ENCODE measurements at regions not wholly inside any gene's neighbourhood (a gene's known extent, or its start where the extent isn't known, plus 50 kb on each side); places are given as distances from the start of the nearest gene placed in this dataset.
"Not testable (repeated sequence)": the region's sequence is repeated elsewhere in the genome, so short reads cannot be mapped to it uniquely, and the experiment has no call there.

DNA sequence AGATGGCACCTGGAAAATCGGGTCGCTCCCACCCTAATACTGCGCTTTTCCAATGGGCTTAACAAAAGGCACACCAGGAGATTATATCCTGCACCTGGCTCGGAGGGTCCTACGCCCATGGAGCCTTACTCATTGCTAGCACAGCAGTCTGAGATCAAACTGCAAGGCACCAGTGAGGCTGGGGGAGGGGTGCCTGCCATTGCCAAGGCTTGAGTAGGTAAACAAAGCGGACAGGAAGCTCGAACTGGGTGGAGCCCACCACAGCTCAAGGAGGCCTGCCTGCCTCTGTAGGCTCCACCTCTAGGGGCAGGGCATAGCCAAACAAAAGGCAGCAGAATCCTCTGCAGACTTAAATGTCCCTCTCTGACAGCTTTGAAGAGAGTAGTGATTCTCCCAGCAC, 814.8 kb downstream of the SEMA5A start:
- H3K4me2 ChIP-seq (ENCODE audit: low read length); ATAC-seq; BruUV-seq (replicated peaks); POLR2A ChIA-PET; H3K9ac ChIP-seq (ENCODE audit: low read length); H3K36me3 ChIP-seq (ENCODE audit: control insufficient read depth in 1 of 2, insufficient read depth in 2 of 2, low read length in 2 of 2); H3K9me3 ChIP-seq (ENCODE audit: control insufficient read depth in 1 of 2, insufficient read depth in 1 of 2, low read depth in 1 of 2, low read length in 2 of 2); H3K4me1 ChIP-seq (ENCODE audit: control insufficient read depth in 1 of 2, insufficient read depth in 2 of 2, low read length in 2 of 2); H3K27me3 ChIP-seq (ENCODE audit: insufficient read depth, low read length); intact Hi-C loops (cut with micrococcal nuclease); H3K27ac ChIP-seq (ENCODE audit: low read depth, low read length); H4K20me1 ChIP-seq (ENCODE audit: insufficient read depth); H3K4me3 ChIP-seq (replicated peaks in 1 of 2; ENCODE audit: low read depth in 1 of 2, low read length in 2 of 2); H3K79me2 ChIP-seq (ENCODE audit: insufficient read depth, low read length); DNase-seq (ENCODE audit: low read depth, low spot score); H2AFZ ChIP-seq (ENCODE audit: low read depth, low read length, poor library complexity, severe bottlenecking); RAD21 ChIA-PET (ENCODE audit: low non-redundant PET in 1 of 2, low total read pairs in 2 of 2, uncharacterized antibody in 2 of 2, unreplicated experiment in 2 of 2); CTCF ChIA-PET; H3K9me2 ChIP-seq (ENCODE audit: insufficient read depth): not testable (repeated sequence)

- ChIA-PET POLR2A (no interaction called here), RAD21 (ENCODE audit: low non-redundant PET in 1 of 2, low total read pairs in 2 of 2, uncharacterized antibody in 2 of 2, unreplicated experiment in 2 of 2) (no interaction called here), CTCF (no interaction called here)
- H3K27ac ChIP-seq (ENCODE audit: low read depth, low read length): no peak overlapping the region
- no peak overlapping the region for H2AFZ ChIP-seq (ENCODE audit: low read depth, low read length, poor library complexity, severe bottlenecking)
- H3K4me1 ChIP-seq (ENCODE audit: control insufficient read depth in 1 of 2, insufficient read depth in 2 of 2, low read length in 2 of 2): no peaks in the 10 kb centered on the region
- no peak overlapping the region for H3K4me2 ChIP-seq (ENCODE audit: low read length)
- DNase-seq (ENCODE audit: low read depth, low spot score) (no peak), ATAC-seq (no peak)
- H3K79me2 ChIP-seq (ENCODE audit: insufficient read depth, low read length): no peaks in the 10 kb centered on the region
- H3K36me3 ChIP-seq (ENCODE audit: control insufficient read depth in 1 of 2, insufficient read depth in 2 of 2, low read length in 2 of 2): no peaks in the 10 kb centered on the region
- H3K9me2 ChIP-seq (ENCODE audit: insufficient read depth): no peaks in the 10 kb centered on the region
- no peak overlapping the region for H3K4me3 ChIP-seq (replicated peaks in 1 of 2; ENCODE audit: low read depth in 1 of 2, low read length in 2 of 2)
- H3K27me3 ChIP-seq (ENCODE audit: insufficient read depth, low read length): no peaks in the 10 kb centered on the region
- TF ChIP-seq POLR2A (IDR thresholded peaks at IDR 0.05; ENCODE audit: borderline replicate concordance, extremely low read depth, insufficient read depth, insufficient read length) (no peak), CBX3 (IDR thresholded peaks at IDR 0.05; ENCODE audit: low read depth) (no peak), ELF1 (IDR thresholded peaks at IDR 0.05; ENCODE audit: borderline replicate concordance, low read depth) (no peak), EZH2phosphoT487 (IDR thresholded peaks at IDR 0.05; ENCODE audit: borderline replicate concordance) (no peak), FOSL1 (IDR thresholded peaks at IDR 0.05; ENCODE audit: low read depth) (no peak), POLR2AphosphoS5 (IDR thresholded peaks at IDR 0.05; ENCODE audit: low read depth, low read length) (no peak), EZH2 (IDR thresholded peaks at IDR 0.05) (no peak), TCF7L2 (IDR thresholded peaks at IDR 0.05; ENCODE audit: borderline replicate concordance, extremely low read depth, insufficient read depth, insufficient read length) (no peak), RAD21 (IDR thresholded peaks at IDR 0.05; ENCODE audit: low read depth) (no peak), ATF3 (IDR thresholded peaks at IDR 0.05) (no peak), CTCF (IDR thresholded peaks at IDR 0.05 in 2 of 3, conservative IDR thresholded peaks at IDR 0.05 in 1 of 3; ENCODE audit: borderline replicate concordance in 1 of 3, insufficient read depth in 1 of 3, low read depth in 2 of 3, low read length in 2 of 3) (no peak)
- H4K20me1 ChIP-seq (ENCODE audit: insufficient read depth): no peaks in the 10 kb centered on the region
- BruUV-seq (replicated peaks): no TSS peak
- intact Hi-C loops (cut with micrococcal nuclease): no loop called here
- no peak overlapping the region for H3K9ac ChIP-seq (ENCODE audit: low read length)
- H3K9me3 ChIP-seq (ENCODE audit: control insufficient read depth in 1 of 2, insufficient read depth in 1 of 2, low read depth in 1 of 2, low read length in 2 of 2): peaks cover 3 to 16% of the 10 kb centered on the region in 2 experiments; a peak in 3 of 4 replicates
Measured at GRCh38 chr5:8740595-8740994, 805.3 kb downstream of the SEMA5A start.
